ENCODE measurements at regions not wholly inside any gene's neighbourhood (a gene's known extent, or its start where the extent isn't known, plus 50 kb on each side); places are given as distances from the start of the nearest gene placed in this dataset.

GRCh38 chr10:4310172-4310571 is 515.8 kb upstream of the AKR1E2 start:
- CTCF ChIA-PET: interaction anchor here (0.6 kb wide), 1 partner anchor 12 kb away, joined by 3 read pairs; no protein-coding TSS in a partner anchor
- no peak for TF ChIP-seq CTCF (IDR thresholded peaks at IDR 0.05; ENCODE audit: insufficient read depth, low read depth, low read length)
- DNase-seq (ENCODE audit: low read depth): no peak

GRCh38 chr10:4307910-4308309 is 518.1 kb upstream of the AKR1E2 start:
- Histone ChIP-seq H3K36me3 (ENCODE audit: control insufficient read depth, insufficient read depth, low read length) (no peaks in the 10 kb centered on the region), H3K4me3 (ENCODE audit: low read depth, low read length) (no peak overlapping the region), H3K27me3 (ENCODE audit: control insufficient read depth, insufficient read depth, low read length) (no peaks in the 10 kb centered on the region)
- POLR2A ChIA-PET: no interaction called here
- DNase-seq (ENCODE audit: low read depth): no peak
- CTCF ChIA-PET: no interaction called here
- TF ChIP-seq CTCF (IDR thresholded peaks at IDR 0.05; ENCODE audit: insufficient read depth, low read depth, low read length): no peak

More at GRCh38 chr10:4310172-4310571, 515.8 kb upstream of the AKR1E2 start:
- H3K36me3 ChIP-seq (ENCODE audit: control insufficient read depth, insufficient read depth, low read length): no peaks in the 10 kb centered on the region
- no peaks in the 10 kb centered on the region for H3K27me3 ChIP-seq (ENCODE audit: control insufficient read depth, insufficient read depth, low read length)
- no peak overlapping the region for H3K4me3 ChIP-seq (ENCODE audit: low read depth, low read length)
- POLR2A ChIA-PET: no interaction called here

- H3K4me3 ChIP-seq (ENCODE audit: low read depth, low read length): no peak overlapping the region
- TF ChIP-seq CTCF (IDR thresholded peaks at IDR 0.05; ENCODE audit: insufficient read depth, low read depth, low read length): no peak
- no peaks in the 10 kb centered on the region for H3K36me3 ChIP-seq (ENCODE audit: control insufficient read depth, insufficient read depth, low read length)
- no peaks in the 10 kb centered on the region for H3K27me3 ChIP-seq (ENCODE audit: control insufficient read depth, insufficient read depth, low read length)
- CTCF ChIA-PET: interaction anchor here (0.6 kb wide), 1 partner anchor 21 kb away, joined by 3 read pairs; no protein-coding TSS in a partner anchor
- POLR2A ChIA-PET: no interaction called here
- no peak for DNase-seq (ENCODE audit: low read depth)
Observed at GRCh38 chr10:4306871-4307270, 519.1 kb upstream of the AKR1E2 start.

- CTCF ChIA-PET: interaction anchor here (0.6 to 3.5 kb wide), 2 partner anchors 10 to 319 kb away, joined by 3 to 10 read pairs; no protein-coding TSS in a partner anchor
- TF ChIP-seq CTCF (IDR thresholded peaks at IDR 0.05; ENCODE audit: insufficient read depth, low read depth, low read length): no peak
- DNase-seq (ENCODE audit: low read depth): no peak
- Histone ChIP-seq H3K27me3 (ENCODE audit: control insufficient read depth, insufficient read depth, low read length) (no peaks in the 10 kb centered on the region), H3K36me3 (ENCODE audit: control insufficient read depth, insufficient read depth, low read length) (no peaks in the 10 kb centered on the region), H3K4me3 (ENCODE audit: low read depth, low read length) (no peak overlapping the region)
- POLR2A ChIA-PET: interaction anchor here (0.6 kb wide), 1 partner anchor 40 kb away, joined by 3 read pairs; no protein-coding TSS in a partner anchor
Observed at GRCh38 chr10:4303045-4303444, 518.0 kb upstream of the KLF6 start.

GRCh38 chr10:4301291-4302045 is 516.5 kb upstream of the KLF6 start:
- H3K27me3 ChIP-seq (ENCODE audit: control insufficient read depth, insufficient read depth, low read length): no peaks in the 10 kb centered on the region
- DNase-seq (ENCODE audit: low read depth): no peak
- no peaks in the 10 kb centered on the region for H3K36me3 ChIP-seq (ENCODE audit: control insufficient read depth, insufficient read depth, low read length)
- CTCF ChIA-PET: interaction anchor here (0.6 to 3.5 kb wide), 2 partner anchors 9 to 524 kb away, joined by 3 to 10 read pairs; no protein-coding TSS in a partner anchor
- H3K4me3 ChIP-seq (ENCODE audit: low read depth, low read length): no peak overlapping the region
- POLR2A ChIA-PET: no interaction called here
- TF ChIP-seq CTCF (IDR thresholded peaks at IDR 0.05; ENCODE audit: insufficient read depth, low read depth, low read length): no peak
